Tibial artery (tissue), 4 donors: ENCODE measurements at regions not wholly inside any gene's neighbourhood (a gene's known extent, or its start where the extent isn't known, plus 50 kb on each side); places are given as distances from the start of the nearest gene placed in this dataset.

Source experiments
- DNase-seq, 2 donors: peaks; one replicate each; pipeline ENCODE4 v3.0.0-alpha.2; 2019
- H3K27ac ChIP-seq, 2 donors: fragments of 200-600 bp; sonication (generic) in 1 of 2; 1 replicate in 1 of 2; 2 replicates in 1 of 2; pipeline ENCODE4 v1.5.1; 2018 to 2019; ENCODE audit warnings: mild to moderate bottlenecking in 1 of 2
- H3K27me3 ChIP-seq, 2 donors: fragments of 200-600 bp; sonication (generic) in 1 of 2; one replicate each; pipeline versions ENCODE4 v1.5.1 to v1.6.0; 2016 to 2019
- H3K36me3 ChIP-seq, 3 donors: fragments of 200-600 bp; sonication (generic) in 2 of 3; one replicate each; pipeline ENCODE4 v1.5.1; 2016 to 2019; ENCODE audit warnings: mild to moderate bottlenecking in 2 of 3
- H3K4me1 ChIP-seq, 4 donors: fragments of 200-600 bp; sonication (generic) in 2 of 4; 1 replicate in 3 of 4; 2 replicates in 1 of 4; pipeline ENCODE4 v1.5.1; 2016 to 2019
- H3K4me3 ChIP-seq, 2 donors: fragments of 200-600 bp; sonication (generic) in 1 of 2; 1 replicate in 1 of 2; 2 replicates in 1 of 2; pipeline ENCODE4 v1.5.1; 2018 to 2019; ENCODE audit warnings: mild to moderate bottlenecking in 2 of 2
- H3K9me3 ChIP-seq, 3 donors: fragments of 200-600 bp; sonication (generic) in 1 of 3; one replicate each; pipeline ENCODE4 v1.5.1; 2016 to 2019
- CTCF ChIP-seq, 2 experiments: fragments of 200-600 bp in 1 of 2; fragments of 450-650 bp in 1 of 2; IDR thresholded peaks; one replicate each; pipeline ENCODE4 v1.5.1; 2017 to 2019; ENCODE audit warnings: antibody characterized with exemption in 2 of 2, mild to moderate bottlenecking in 1 of 2, moderate library complexity in 1 of 2
- intact Hi-C: fragments of 100-400 bp; cut with DNase I; formaldehyde crosslinking; loops from one replicate; pipeline ENCODE4 v1.15.0; 2023; ENCODE audit warnings: low total_unique reads

DNA sequence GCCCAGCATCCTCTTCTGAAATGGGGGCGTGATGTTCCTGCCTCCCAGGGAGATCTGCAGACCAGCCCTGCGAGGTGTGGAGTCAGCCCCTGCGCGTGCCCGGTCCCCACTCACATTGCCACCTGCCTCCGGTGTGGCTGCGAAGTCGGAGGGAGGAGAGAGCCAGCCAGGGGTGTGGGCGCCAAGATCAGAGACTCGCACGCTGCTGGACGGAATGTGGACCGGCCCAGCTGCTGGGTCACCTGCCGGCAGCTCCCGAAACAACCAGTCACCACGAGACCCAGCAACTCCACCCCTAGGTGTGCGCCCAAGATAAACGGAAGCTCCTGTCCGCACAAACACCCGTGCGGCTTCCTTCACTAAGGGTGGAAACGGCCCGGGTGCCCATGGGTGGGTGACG is 51.1 kb upstream of the EGFL7 start:
- H3K36me3 ChIP-seq = no peaks in the 10 kb centered on the region
- H3K27me3 ChIP-seq = peaks cover 0 to 12% of the 10 kb centered on the region in 2 donors
- no peak for DNase-seq
- no peaks in the 10 kb centered on the region for H3K9me3 ChIP-seq
- H3K4me3 ChIP-seq = no peak overlapping the region
- peaks cover 0 to 8% (median 3%) of the 10 kb centered on the region in 4 donors for H3K4me1 ChIP-seq
- no peak for TF ChIP-seq CTCF (IDR thresholded peaks at IDR 0.05)
- intact Hi-C loops = no loop called here
- no peak overlapping the region for H3K27ac ChIP-seq

DNA sequence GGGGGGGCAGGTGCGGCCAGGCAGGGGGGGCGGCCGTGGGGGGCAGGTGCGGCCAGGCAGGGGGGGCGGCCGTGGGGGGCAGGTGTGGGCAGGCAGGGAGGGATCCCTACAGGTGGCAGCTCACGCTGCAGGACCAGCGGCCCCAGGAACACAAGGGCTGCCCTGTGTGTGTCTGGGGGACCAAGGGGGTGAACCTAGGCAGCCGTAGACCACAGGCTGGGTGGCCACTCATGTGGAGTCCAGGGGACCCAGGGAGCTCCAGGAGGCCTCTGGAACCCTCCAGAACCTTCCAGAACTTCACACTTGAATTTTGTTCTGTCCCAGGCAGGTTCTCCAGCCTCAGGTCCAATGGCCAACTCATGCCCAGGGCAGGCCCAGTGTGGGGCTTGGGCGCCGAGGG is 51.6 kb upstream of the EGFL7 start:
- TF ChIP-seq CTCF (IDR thresholded peaks at IDR 0.05) = no peak
- Histone ChIP-seq H3K4me3 (no peak overlapping the region), H3K27me3 (peaks cover 0 to 12% of the 10 kb centered on the region in 2 donors), H3K9me3 (no peaks in the 10 kb centered on the region), H3K27ac (no peak overlapping the region), H3K4me1 (peaks cover 0 to 12% (median 8%) of the 10 kb centered on the region in 4 donors), H3K36me3 (no peaks in the 10 kb centered on the region)
- intact Hi-C loops = no loop called here
- DNase-seq = no peak

DNA sequence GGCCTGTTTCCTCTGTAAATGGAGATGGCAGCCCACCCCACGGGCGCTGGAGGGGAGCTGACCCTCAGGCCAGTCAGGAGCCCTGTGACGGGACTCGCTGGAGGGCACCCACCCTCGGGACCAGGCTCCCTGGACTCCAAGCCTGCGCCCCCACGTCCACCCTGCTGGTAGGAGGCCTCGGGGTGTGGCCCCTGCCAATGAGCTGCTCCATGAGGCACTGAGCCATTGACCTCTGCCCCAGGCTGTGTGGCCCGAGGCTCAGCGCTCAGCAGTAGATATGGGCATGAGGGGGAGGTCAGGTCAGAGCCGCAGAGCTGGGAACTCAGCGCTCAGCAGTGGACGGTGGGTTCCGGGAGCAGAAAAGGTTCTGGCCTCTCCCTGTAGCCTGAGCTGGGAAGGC is 52.3 kb upstream of the EGFL7 start:
- no peak overlapping the region for H3K27ac ChIP-seq
- peaks cover 0 to 17% (median 14%) of the 10 kb centered on the region in 4 donors for H3K4me1 ChIP-seq
- H3K9me3 ChIP-seq = no peaks in the 10 kb centered on the region
- TF ChIP-seq CTCF (IDR thresholded peaks at IDR 0.05) = no peak
- no peak for DNase-seq
- H3K27me3 ChIP-seq = peaks cover 0 to 12% of the 10 kb centered on the region in 2 donors
- intact Hi-C loops = no loop called here
- H3K36me3 ChIP-seq = no peaks in the 10 kb centered on the region
- no peak overlapping the region for H3K4me3 ChIP-seq

- TF ChIP-seq CTCF (IDR thresholded peaks at IDR 0.05) = no peak
- no peak overlapping the region for H3K27ac ChIP-seq
- no peaks in the 10 kb centered on the region for H3K9me3 ChIP-seq
- DNase-seq = no peak
- H3K4me3 ChIP-seq = no peak overlapping the region
- peaks cover 0 to 14% of the 10 kb centered on the region in 2 donors for H3K27me3 ChIP-seq
- no peaks in the 10 kb centered on the region for H3K36me3 ChIP-seq
- intact Hi-C loops = no loop called here
- peaks cover 0 to 17% (median 14%) of the 10 kb centered on the region in 4 donors for H3K4me1 ChIP-seq
Measured at GRCh38 chr9:136609838-136610311, 52.8 kb upstream of the EGFL7 start.

DNA sequence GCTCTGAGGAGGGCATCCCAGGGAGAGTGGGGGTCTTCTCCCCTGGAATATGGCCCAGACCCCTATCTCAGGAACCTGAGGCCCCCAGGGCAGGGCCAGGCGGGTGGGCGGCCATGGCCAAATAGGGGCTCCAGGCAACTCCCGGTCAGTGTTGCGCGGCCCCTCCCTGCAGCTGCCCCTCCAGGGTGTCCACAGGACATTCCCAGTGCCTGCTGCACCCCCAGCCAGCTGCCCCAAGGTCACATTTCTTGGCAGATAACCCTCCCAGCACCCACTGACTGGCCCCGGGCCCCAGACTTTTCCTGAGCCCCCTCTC is 53.6 kb upstream of the EGFL7 start:
- Histone ChIP-seq H3K36me3 (no peaks in the 10 kb centered on the region), H3K9me3 (no peaks in the 10 kb centered on the region), H3K4me1 (peaks cover 0 to 17% (median 14%) of the 10 kb centered on the region in 4 donors), H3K27ac (no peak overlapping the region), H3K4me3 (no peak overlapping the region), H3K27me3 (peaks cover 0 to 13% of the 10 kb centered on the region in 2 donors)
- DNase-seq = no peak
- no peak for TF ChIP-seq CTCF (IDR thresholded peaks at IDR 0.05)
- intact Hi-C loops = no loop called here
